M059J (cell line): ENCODE measurements at regions not wholly inside any gene's neighbourhood (a gene's known extent, or its start where the extent isn't known, plus 50 kb on each side); places are given as distances from the start of the nearest gene placed in this dataset.
A peak's percentile ranks its signal among the peaks of the same experiment; 100 is the strongest.

Experiments
- DNase-seq: peaks from one replicate; pipeline ENCODE4 v3.0.0-alpha.2; 2012; ENCODE audit warnings: low read depth

- peak; percentile 79 for DNase-seq
These were observed 59.9 kb downstream of the HTR1B start for GRCh38 chr6:77403424-77403823.

GRCh38 chr6:77401231-77401630 is 62.1 kb downstream of the HTR1B start:
- peak; percentile 19 for DNase-seq

- DNase-seq, result no peak
These were observed 65.7 kb downstream of the HTR1B start for GRCh38 chr6:77397561-77397960.

- DNase-seq, result no peak
These were observed 73.9 kb downstream of the HTR1B start for GRCh38 chr6:77389402-77389801.

GRCh38 chr6:77383026-77383425 is 80.3 kb downstream of the HTR1B start:
- no peak for DNase-seq

- DNase-seq, result no peak
These were observed 89.3 kb downstream of the HTR1B start for GRCh38 chr6:77373955-77374354.

- DNase-seq, result no peak
These were observed 91.5 kb downstream of the HTR1B start for GRCh38 chr6:77371748-77372147.

- DNase-seq, result peak; percentile 10
These were observed 94.5 kb downstream of the HTR1B start for GRCh38 chr6:77368660-77369313.

GRCh38 chr6:77366798-77367197 is 96.5 kb downstream of the HTR1B start:
- DNase-seq, result no peak

- DNase-seq, result no peak
These were observed 99.6 kb downstream of the HTR1B start for GRCh38 chr6:77363702-77364101.

- DNase-seq, result no peak
These were observed 101.2 kb downstream of the HTR1B start for GRCh38 chr6:77362055-77362454.

- peak; percentile 56 for DNase-seq
These were observed 102.3 kb downstream of the HTR1B start for GRCh38 chr6:77361018-77361417.

GRCh38 chr6:77356821-77357220 is 106.5 kb downstream of the HTR1B start:
- DNase-seq, result no peak

GRCh38 chr6:77354581-77354980 is 108.7 kb downstream of the HTR1B start:
- DNase-seq, result no peak

GRCh38 chr6:77353129-77353528 is 110.2 kb downstream of the HTR1B start:
- no peak for DNase-seq

GRCh38 chr6:77341058-77341986 is 122.0 kb downstream of the HTR1B start:
- peak; percentile 48 for DNase-seq

GRCh38 chr6:77340331-77340730 is 123.0 kb downstream of the HTR1B start:
- no peak for DNase-seq

- peak; percentile 14 for DNase-seq
These were observed 123.4 kb downstream of the HTR1B start for GRCh38 chr6:77339926-77340325.

- DNase-seq, result no peak
These were observed 125.9 kb downstream of the HTR1B start for GRCh38 chr6:77337392-77337791.

GRCh38 chr6:77334093-77334492 is 129.2 kb downstream of the HTR1B start:
- DNase-seq, result no peak

GRCh38 chr6:77332915-77333623 is 130.2 kb downstream of the HTR1B start:
- no peak for DNase-seq

GRCh38 chr6:77326711-77327110 is 136.6 kb downstream of the HTR1B start:
- no peak for DNase-seq
